A172 (cell line): ENCODE measurements at regions not wholly inside any gene's neighbourhood (a gene's known extent, or its start where the extent isn't known, plus 50 kb on each side); places are given as distances from the start of the nearest gene placed in this dataset.
"Not testable (repeated sequence)": the region's sequence is repeated elsewhere in the genome, so short reads cannot be mapped to it uniquely, and the experiment has no call there.

Experiments used
- DNase-seq: peaks from one replicate; pipeline ENCODE4 v3.0.0-alpha.2; 2015; ENCODE audit warnings: low spot score

GRCh38 chr9:7342736-7343135 lies 456.8 kb downstream of the DMAC1 start:
- DNase-seq, result no peak

DNA sequence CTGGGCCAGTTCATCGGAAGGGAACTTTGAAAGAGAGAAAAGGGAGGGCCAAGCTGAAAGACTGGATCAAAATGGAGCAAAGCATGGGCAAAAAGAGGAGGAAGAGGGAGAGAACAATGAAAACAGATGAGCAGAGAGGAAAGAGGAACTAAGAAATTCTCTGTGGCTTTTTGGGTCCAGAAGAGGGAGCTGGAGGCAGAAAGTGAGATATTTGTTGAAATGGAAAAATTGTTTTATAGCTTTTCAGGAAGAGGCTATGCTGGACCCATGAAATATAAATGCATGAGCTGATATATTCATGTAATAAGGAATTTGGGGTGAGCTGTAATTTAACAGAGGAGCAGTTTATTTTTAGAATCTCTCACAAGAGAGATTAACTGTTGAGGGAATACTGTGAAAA lies 457.3 kb downstream of the DMAC1 start:
- no peak for DNase-seq

DNA sequence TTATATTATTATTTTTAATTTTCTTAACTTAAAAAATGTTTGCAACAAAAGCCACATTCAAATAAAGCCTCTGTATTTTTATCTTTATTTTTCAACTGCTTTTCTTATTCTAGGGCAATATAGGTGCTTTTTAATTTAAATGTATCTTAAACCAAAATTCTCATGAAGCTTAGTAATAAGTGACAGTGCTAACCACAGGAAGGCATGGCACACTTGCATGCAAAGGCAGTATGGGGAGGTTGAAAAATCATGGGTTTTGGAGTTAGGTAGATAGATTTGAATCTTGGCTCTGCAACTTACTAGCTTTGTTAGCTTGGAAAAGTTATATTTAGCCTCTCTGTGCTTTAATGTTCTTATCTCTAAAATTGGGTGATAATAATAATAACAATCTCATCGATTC lies 458.0 kb downstream of the DMAC1 start:
- no peak for DNase-seq

DNA sequence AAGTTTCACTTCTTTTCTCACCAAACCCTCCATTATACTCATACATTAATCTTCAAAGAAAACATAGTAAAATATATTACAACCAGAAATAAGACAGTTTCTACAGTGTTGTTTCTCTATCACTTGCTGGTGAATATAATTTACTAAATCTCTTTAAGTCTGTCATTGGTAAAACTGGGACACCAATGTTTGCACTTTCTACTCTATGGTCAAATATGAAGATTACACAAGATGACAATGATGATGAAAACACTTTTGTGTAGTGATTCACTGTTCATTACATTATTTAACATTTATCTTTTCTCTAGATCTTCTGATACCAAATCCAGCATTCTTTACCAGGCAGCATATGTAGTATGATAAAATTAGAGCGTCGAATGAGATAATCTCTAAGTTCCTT lies 459.1 kb downstream of the DMAC1 start:
- no peak for DNase-seq

DNA sequence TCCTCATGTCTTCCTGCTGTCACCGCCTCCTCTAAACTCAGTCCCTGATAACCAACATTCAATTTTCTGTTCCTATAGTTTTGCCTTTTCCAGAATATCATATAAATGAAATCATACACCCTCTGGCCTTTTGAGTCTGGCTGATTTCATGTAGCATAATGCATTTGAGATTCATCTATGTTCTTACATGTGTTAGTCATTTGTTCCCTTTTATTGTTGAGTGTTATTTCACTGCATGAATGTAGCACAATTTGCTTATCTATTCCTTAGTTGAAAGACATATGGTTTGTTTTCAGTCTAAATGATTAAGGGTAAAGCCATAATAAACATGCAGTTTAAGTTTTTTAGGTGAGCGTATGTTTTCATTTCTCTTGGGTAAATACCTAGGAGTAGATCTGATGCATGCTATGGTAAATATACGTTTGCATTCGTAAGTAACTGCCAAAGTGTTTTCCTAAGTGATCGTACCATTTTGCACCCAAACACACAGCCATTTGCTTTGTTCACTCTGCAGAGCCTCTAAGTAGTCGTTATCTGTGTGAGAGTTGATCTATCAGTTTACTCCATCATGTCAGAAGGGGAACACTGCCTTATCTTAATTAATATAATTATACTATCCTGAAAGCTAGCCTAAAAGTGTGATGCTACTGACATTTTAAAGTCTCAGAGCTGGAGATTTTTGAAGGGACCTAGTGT lies 460.8 kb downstream of the DMAC1 start:
- DNase-seq, result no peak

- DNase-seq, result no peak
Measured at GRCh38 chr9:7336356-7337065, 463.1 kb downstream of the DMAC1 start.

DNA sequence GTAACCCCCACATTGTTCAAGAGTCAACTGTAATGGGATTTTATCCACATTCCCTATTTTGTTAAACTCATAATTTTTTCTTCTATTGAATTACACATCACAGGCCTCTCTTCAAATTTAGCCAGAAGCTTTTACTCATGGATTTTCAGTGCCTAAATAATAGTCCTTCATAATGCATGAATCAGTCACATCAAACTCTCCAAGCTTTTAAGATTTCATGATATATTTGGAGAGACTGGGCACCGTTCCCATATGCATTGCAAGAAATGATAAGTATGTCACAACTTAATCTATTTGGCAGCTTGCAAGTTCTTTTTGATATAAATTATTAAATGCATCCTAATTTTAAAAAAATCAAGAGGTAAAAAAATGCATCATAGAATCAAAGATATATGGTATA lies 465.9 kb downstream of the DMAC1 start:
- DNase-seq, result no peak

GRCh38 chr9:7332780-7333179 lies 466.8 kb downstream of the DMAC1 start:
- no peak for DNase-seq

DNA sequence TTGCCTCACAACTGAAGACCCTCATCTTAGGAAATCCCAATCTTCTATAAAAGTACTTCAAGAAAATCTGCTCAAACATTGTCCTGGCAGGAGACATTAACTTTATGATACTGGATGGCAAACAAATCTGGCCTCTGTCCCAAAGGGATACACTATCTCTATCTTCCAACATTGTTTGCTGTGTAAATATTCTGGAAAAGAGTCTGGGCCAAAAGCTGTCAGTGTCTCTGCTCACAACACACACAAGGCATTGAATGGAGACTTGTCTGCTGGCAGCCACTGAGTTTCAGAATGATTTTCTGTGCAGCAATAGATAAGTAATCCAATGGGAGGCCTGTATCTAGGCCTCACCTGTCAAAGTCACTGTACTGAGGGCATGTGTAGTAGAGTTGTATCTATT lies 471.1 kb downstream of the DMAC1 start:
- no peak for DNase-seq

DNA sequence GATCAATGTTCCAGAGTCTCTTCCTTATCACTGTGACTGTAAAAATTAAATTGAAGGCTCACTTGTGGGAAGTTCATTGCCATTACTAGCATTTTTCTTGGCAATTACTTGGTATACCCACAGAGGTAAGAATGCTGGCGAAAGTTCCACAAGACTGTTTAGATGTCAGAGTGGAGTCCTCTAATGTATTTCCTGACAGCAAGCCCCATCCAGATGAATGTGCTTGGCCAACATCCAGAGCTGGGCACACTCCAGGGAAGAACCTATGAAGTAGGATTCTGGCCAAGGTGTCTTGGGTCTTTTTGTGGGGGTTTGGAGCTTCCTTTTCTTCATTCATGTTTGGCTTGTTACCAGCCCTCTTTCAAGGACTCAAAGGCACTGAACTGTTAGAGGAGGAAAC lies 473.6 kb downstream of the DMAC1 start:
- DNase-seq, result peak; percentile 32

GRCh38 chr9:7324152-7324598 lies 475.4 kb downstream of the DMAC1 start:
- DNase-seq, result peak; percentile 27

- no peak for DNase-seq
Measured at GRCh38 chr9:7320841-7321240, 478.7 kb downstream of the DMAC1 start.

- peak; percentile 95 for DNase-seq
Measured at GRCh38 chr9:7320139-7320538, 479.4 kb downstream of the DMAC1 start.

DNA sequence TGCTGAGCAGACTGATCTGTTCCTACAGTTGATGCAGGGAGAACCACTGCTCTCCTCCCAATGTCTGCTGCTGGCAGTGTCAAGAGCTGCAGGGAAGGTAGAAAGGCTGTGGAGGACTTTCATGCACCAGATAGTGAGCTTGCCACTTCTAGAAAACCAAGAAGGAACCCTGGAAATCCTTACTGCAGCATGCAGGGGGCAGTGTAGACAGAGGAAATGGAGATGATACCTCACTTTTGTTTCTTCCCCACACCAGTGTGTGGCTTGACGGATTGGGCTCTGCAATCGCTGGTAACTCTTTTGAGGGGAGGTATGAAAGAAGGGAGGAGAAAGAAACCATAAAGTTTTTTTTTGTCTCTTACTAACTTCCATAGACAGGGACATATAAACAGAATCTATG lies 480.7 kb downstream of the DMAC1 start:
- no peak for DNase-seq

- DNase-seq, result no peak
Measured at GRCh38 chr9:7316967-7317366, 482.6 kb downstream of the DMAC1 start.

DNA sequence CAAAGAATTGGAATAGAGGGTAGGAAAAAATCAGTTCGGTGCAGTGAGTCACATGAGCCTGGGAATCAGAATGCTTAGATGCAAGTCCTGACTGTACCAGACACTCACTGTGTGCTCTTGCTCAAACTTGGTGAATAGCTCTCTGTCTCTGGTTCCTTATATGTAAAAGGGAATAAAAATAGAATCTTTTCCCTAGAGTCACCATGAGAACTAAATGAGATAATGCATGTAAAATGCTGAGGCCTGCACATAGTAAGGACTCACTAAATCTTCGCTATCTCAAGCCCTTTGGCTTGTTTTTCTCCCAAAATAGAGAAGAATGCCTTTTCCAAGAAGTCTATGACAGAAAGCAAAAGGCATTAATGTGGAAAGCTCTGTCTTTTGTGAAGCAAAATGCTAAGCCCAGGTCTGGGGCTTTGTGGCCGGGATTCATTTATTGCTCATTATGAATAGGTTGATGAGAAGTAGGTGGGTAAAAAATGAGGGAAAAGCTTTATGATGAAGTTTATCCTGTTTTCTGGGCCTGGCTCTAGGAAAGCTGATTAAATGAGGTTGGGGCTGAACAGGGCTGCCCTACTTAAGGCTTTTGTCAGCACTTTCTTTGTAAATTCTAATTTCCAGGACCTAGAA lies 483.3 kb downstream of the DMAC1 start:
- DNase-seq, result no peak

DNA sequence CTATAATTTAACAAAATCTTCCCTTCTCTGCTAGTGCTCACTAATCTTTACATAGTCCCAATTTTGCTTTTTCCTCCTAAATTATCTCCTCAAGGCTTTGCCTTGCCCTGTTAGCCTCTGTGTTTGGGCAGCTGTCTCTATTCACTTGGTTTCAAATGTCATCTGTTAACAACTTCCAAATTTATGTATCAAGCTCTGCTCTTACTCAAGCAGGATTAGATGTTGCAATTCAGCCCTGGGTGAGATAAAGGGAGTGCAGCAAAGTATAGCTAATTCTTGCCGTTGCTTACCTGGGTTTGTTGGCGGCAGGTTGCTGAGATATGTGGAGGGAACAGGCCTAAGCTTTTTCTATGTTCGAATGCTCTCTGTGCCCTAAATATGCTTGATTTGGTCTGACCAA lies 483.8 kb downstream of the DMAC1 start:
- no peak for DNase-seq

- DNase-seq, result no peak
Measured at GRCh38 chr9:7315116-7315515, 484.5 kb downstream of the DMAC1 start.

DNA sequence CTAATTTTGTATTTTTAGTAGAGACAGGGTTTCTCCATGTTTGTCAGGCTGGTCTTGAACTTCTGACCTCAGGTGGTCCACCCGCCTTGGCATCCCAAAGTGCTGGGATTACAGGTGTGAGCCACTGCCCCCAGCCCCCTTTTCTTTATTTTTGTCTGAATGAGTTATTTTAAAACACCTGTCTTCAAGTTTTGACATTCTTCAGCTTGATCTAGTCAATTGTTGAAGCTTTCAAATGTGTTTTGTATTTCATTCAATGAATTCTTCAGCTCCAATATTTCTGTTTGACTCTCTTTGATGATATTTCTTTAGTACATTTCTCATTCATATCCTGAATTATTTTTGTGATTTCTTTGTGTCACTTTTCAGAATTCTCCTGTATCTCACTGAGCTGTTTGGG lies 486.2 kb downstream of the DMAC1 start:
- DNase-seq, result no peak

- not testable (repeated sequence) for DNase-seq
Measured at GRCh38 chr9:7309051-7309450, 490.5 kb downstream of the DMAC1 start.

DNA sequence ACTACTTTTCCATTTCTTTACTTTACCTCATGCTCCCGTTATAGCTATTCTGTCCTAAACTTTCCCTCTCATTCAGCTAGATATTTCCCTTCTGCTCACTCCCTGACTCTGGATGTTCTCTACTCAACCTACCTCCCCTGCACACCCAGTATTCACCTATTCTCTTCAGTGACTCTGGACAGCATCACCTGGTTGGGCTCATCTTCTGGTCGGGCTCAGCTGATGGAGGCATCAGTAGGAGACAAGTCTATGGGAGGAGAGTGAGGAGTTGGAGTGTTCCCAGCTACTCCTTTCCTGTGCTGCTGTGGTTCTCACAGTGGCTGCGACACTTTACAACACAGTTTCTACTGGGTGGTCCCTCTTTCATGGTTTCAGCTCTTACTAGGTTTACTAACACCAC lies 493.9 kb downstream of the DMAC1 start:
- no peak for DNase-seq

DNA sequence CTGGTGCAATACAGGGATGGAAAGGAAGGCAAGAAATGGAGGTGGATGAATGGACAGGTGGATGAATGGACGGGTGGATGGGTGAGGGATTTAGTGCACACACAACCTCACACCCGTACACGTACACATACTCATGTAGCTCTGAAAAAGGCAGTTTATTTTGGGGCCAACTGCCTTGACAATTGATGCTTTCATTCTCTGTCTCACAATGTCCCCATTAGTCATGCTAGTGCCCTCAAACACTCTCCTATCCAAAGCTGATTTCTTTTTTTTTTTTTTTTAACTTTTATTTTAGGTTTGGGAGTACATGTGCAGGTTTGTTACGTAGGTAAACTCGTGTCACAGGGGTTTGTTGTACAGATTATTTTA lies 495.0 kb downstream of the DMAC1 start:
- DNase-seq, result no peak

DNA sequence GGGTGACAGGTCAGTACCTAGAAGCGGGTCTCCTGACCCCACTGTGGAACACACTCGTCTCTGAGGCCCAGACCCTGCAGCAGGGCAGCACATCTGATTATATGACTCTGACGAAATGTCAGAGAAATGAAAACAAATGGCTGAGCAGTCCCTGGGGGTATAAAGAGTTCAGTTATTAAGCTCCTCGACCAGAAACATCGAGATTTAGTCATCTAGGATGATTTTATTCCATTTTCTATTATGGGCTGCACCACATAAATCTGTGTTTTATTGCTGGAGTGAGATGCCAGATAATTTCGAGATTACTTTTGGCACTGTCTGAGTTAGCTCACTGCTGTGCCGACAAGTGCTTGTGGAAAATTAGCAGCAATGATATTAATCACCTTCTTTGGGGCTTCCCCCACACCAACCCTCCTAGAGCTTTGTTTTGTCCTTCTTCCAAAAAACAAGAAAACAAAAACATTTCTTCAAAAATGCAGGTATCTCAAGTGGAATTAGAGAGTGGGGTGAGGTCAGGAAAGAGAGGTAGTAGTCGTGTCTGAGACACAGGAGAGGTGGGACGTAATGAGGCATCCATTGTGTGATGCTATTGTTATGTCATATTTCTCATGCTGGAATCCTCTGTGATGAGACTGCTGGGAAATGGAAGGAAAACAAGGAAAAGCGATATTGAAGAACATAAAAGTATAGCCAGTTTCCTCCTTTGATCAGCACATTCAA lies 495.5 kb downstream of the DMAC1 start:
- DNase-seq, result no peak
